ENCODE measurements at regions not wholly inside any gene's neighbourhood (a gene's known extent, or its start where the extent isn't known, plus 50 kb on each side); places are given as distances from the start of the nearest gene placed in this dataset.

GRCh38 chr6:132054525-132054924 is 103.4 kb upstream of the CCN2 start:
- H3K4me2 ChIP-seq (replicated peaks; ENCODE audit: extremely low read depth, low read length, poor library complexity, severe bottlenecking): no peak overlapping the region
- DNase-seq: no peak
- H3K79me2 ChIP-seq (ENCODE audit: insufficient read depth, low read length): no peaks in the 10 kb centered on the region
- no peak overlapping the region for H2AFZ ChIP-seq (ENCODE audit: insufficient read depth, low read depth, low read length, poor library complexity, severe bottlenecking)
- H3K27me3 ChIP-seq (ENCODE audit: control insufficient read depth in 2 of 2, insufficient read depth in 2 of 2, low read length in 2 of 2): no peaks in the 10 kb centered on the region
- Mint-ChIP-seq H3K4me1 (no peaks in the 10 kb centered on the region), H3K27me3 (ENCODE audit: low read depth in 3 of 3) (peaks cover 0 to 2% (median 2%) of the 10 kb centered on the region in 3 donors), H3K9me3 (peaks cover 0 to 8% (median 3%) of the 10 kb centered on the region in 7 donors), H3K4me3 (no peak overlapping the region), H3K27ac (no peak overlapping the region), H3K36me3 (no peaks in the 10 kb centered on the region)
- no peak overlapping the region for H3K9ac ChIP-seq (ENCODE audit: insufficient read depth, low read length, poor library complexity, severe bottlenecking)
- H3K4me1 ChIP-seq (ENCODE audit: control insufficient read depth in 1 of 2, insufficient read depth in 2 of 2, low read length in 2 of 2): no peaks in the 10 kb centered on the region
- no peaks in the 10 kb centered on the region for H3K9me3 ChIP-seq (replicated peaks in 1 of 2; ENCODE audit: control insufficient read depth in 1 of 2, insufficient read depth in 1 of 2, low read length in 2 of 2)
- intact Hi-C loops (cut with micrococcal nuclease): no loop called here
- TF ChIP-seq CTCF (IDR thresholded peaks at IDR 0.05): no peak
- no peak overlapping the region for H3K4me3 ChIP-seq (replicated peaks in 1 of 3; ENCODE audit: low read depth in 2 of 3, low read length in 3 of 3)
- no peaks in the 10 kb centered on the region for H4K20me1 ChIP-seq (ENCODE audit: insufficient read depth, low read length)
- H3K36me3 ChIP-seq (replicated peaks in 1 of 2; ENCODE audit: control insufficient read depth in 1 of 2, insufficient read depth in 2 of 2, low read length in 2 of 2): no peaks in the 10 kb centered on the region
- 100% methylated on average over 3 of the region's 3 CpGs for WGBS (ENCODE audit: insufficient coverage)
- H3K27ac ChIP-seq (ENCODE audit: low read depth in 1 of 2, low read length in 2 of 2): no peak overlapping the region

- Histone ChIP-seq H3K27ac (ENCODE audit: low read depth in 1 of 2, low read length in 2 of 2) (no peak overlapping the region), H3K79me2 (ENCODE audit: insufficient read depth, low read length) (no peaks in the 10 kb centered on the region), H3K4me3 (replicated peaks in 1 of 3; ENCODE audit: low read depth in 2 of 3, low read length in 3 of 3) (no peak overlapping the region), H4K20me1 (ENCODE audit: insufficient read depth, low read length) (no peaks in the 10 kb centered on the region), H3K4me1 (ENCODE audit: control insufficient read depth in 1 of 2, insufficient read depth in 2 of 2, low read length in 2 of 2) (no peaks in the 10 kb centered on the region), H3K27me3 (ENCODE audit: control insufficient read depth in 2 of 2, insufficient read depth in 2 of 2, low read length in 2 of 2) (no peaks in the 10 kb centered on the region), H3K4me2 (replicated peaks; ENCODE audit: extremely low read depth, low read length, poor library complexity, severe bottlenecking) (no peak overlapping the region), H3K36me3 (replicated peaks in 1 of 2; ENCODE audit: control insufficient read depth in 1 of 2, insufficient read depth in 2 of 2, low read length in 2 of 2) (no peaks in the 10 kb centered on the region), H3K9ac (ENCODE audit: insufficient read depth, low read length, poor library complexity, severe bottlenecking) (no peak overlapping the region), H2AFZ (ENCODE audit: insufficient read depth, low read depth, low read length, poor library complexity, severe bottlenecking) (no peak overlapping the region), H3K9me3 (replicated peaks in 1 of 2; ENCODE audit: control insufficient read depth in 1 of 2, insufficient read depth in 1 of 2, low read length in 2 of 2) (peaks cover 0 to under 1% of the 10 kb centered on the region in 2 donors)
- Mint-ChIP-seq H3K36me3 (no peaks in the 10 kb centered on the region), H3K27ac (no peak overlapping the region), H3K4me1 (no peaks in the 10 kb centered on the region), H3K9me3 (peaks cover 0 to 11% (median 3%) of the 10 kb centered on the region in 7 donors), H3K27me3 (ENCODE audit: low read depth in 3 of 3) (peaks cover 0 to 2% (median 2%) of the 10 kb centered on the region in 3 donors), H3K4me3 (no peak overlapping the region)
- no CpG with 5 or more reads among the region's 2 CpGs for WGBS (ENCODE audit: insufficient coverage)
- intact Hi-C loops (cut with micrococcal nuclease): no loop called here
- TF ChIP-seq CTCF (IDR thresholded peaks at IDR 0.05): no peak
- DNase-seq: no peak
These were observed 102.3 kb upstream of the CCN2 start for GRCh38 chr6:132053511-132053910.

Measured in CD14-positive monocyte (primary cell).